OCI-LY7 (cell line): ENCODE measurements at regions not wholly inside any gene's neighbourhood (a gene's known extent, or its start where the extent isn't known, plus 50 kb on each side); places are given as distances from the start of the nearest gene placed in this dataset.

Experiments
- BruUV-seq: library from RNA; stranded (reverse); fragments of 400-500 nt; replicated peaks from 2 replicates; lab custom pipeline; 2021; lab: Mats Ljungman, UMichigan
- CTCF ChIA-PET: fragments of 300-600 bp; sonication (Branson Sonifier 250); formaldehyde crosslinking; loops from one replicate; lab custom pipeline; 2022; ENCODE audit warnings: antibody characterized with exemption; ENCODE audit not compliant: unreplicated experiment; lab: Charles Lee
- POLR2A ChIA-PET: fragments of 300-600 bp; sonication (Branson Sonifier 250); formaldehyde crosslinking; loops from one replicate; lab custom pipeline; 2022; ENCODE audit warnings: antibody characterized with exemption; lab: Charles Lee
- DNase-seq: peaks from one replicate; pipeline ENCODE4 v3.0.0-alpha.2; 2015; ENCODE audit warnings: low spot score
- H2AFZ ChIP-seq: fragments of 200-600 bp; sonication (generic), shearing (Covaris generic); 2 replicates; pipeline ENCODE4 v1.6.1; 2014; ENCODE audit warnings: mild to moderate bottlenecking, antibody characterized with exemption, low read length, moderate library complexity
- H3K27ac ChIP-seq: fragments of 200-600 bp; sonication (generic); 2 replicates; pipeline ENCODE4 v1.5.1; 2014; ENCODE audit warnings: mixed run types, low read depth, mild to moderate bottlenecking, moderate library complexity, low read length, inconsistent platforms; ENCODE audit not compliant: poor library complexity, severe bottlenecking
- H3K36me3 ChIP-seq: fragments of 200-600 bp; sonication (generic); 2 replicates; pipeline ENCODE4 v1.6.1; 2014; ENCODE audit warnings: mild to moderate bottlenecking, antibody characterized with exemption, low read length, moderate library complexity, mixed read lengths; ENCODE audit not compliant: insufficient read depth
- H3K4me1 ChIP-seq: fragments of 200-600 bp; sonication (generic); 2 replicates; pipeline ENCODE4 v1.5.1; 2014; ENCODE audit warnings: mild to moderate bottlenecking, low read length; ENCODE audit not compliant: insufficient read depth, poor library complexity, severe bottlenecking
- H3K4me2 ChIP-seq: fragments of 200-600 bp; sonication (generic); 2 replicates; pipeline ENCODE4 v1.6.1; 2014; ENCODE audit warnings: mild to moderate bottlenecking, low read length
- H3K4me3 ChIP-seq: fragments of 200-600 bp; sonication (generic); 2 replicates; pipeline ENCODE4 v1.5.1; 2014; ENCODE audit warnings: mild to moderate bottlenecking, low read depth, low read length; ENCODE audit not compliant: poor library complexity, severe bottlenecking
- H3K79me2 ChIP-seq: fragments of 200-600 bp; sonication (generic); 2 replicates; pipeline ENCODE4 v1.6.1; 2016; ENCODE audit warnings: low read depth, mild to moderate bottlenecking, low read length, moderate library complexity, mixed read lengths; ENCODE audit not compliant: insufficient read depth
- H3K9me2 ChIP-seq: fragments of 200-600 bp; sonication (generic); 2 replicates; pipeline ENCODE4 v1.6.1; 2016; ENCODE audit warnings: mild to moderate bottlenecking, low read length, mixed read lengths; ENCODE audit not compliant: insufficient read depth
- H3K9me3 ChIP-seq: fragments of 200-600 bp; sonication (generic); 2 replicates; pipeline ENCODE4 v1.6.1; 2014; ENCODE audit warnings: mild to moderate bottlenecking, mixed run types, low read length, mixed read lengths
- H4K20me1 ChIP-seq: fragments of 200-600 bp; sonication (generic); 2 replicates; pipeline ENCODE4 v1.6.1; 2014; ENCODE audit warnings: mild to moderate bottlenecking, antibody characterized with exemption, low read length, moderate library complexity, mixed read lengths; ENCODE audit not compliant: insufficient read depth
- CTCF ChIP-seq: fragments of 200-600 bp; sonication (generic); conservative IDR thresholded peaks from 2 replicates; pipeline ENCODE4 v1.5.1; 2014; ENCODE audit warnings: mild to moderate bottlenecking, antibody characterized with exemption, low read length, moderate library complexity, mixed read lengths
- EZH2phosphoT487 ChIP-seq: fragments of 200-600 bp; sonication (generic); IDR thresholded peaks from 2 replicates; pipeline ENCODE4 v1.6.1; 2018; ENCODE audit warnings: low read depth, borderline replicate concordance, mild to moderate bottlenecking, mixed run types, antibody characterized with exemption, low read length, moderate library complexity, mixed read lengths
- intact Hi-C: fragments of 100-400 bp; cut with micrococcal nuclease; formaldehyde crosslinking; loops from one replicate; pipeline ENCODE4 v1.10.0; 2022; ENCODE audit not compliant: unreplicated experiment

DNA sequence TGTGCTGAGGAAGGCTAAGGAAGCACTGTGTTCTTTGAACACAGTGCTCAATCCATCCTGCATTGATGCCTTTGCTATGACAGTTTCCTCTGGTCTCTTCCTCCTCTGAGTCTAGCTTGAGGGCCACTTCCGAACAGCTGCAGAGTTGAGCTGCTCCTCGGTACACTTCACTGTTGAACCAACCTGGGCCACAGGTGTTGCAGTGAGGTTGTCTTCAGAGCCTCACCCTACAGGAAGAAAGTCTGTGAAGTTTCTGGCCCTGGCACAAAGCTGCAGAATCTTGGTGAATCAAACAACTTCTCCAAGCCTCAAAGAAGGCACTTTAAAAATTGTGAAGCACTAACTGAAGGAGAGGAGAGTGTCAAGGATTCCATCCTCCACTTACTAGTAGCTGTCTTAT is 394.0 kb downstream of the KCNRG start:
- POLR2A ChIA-PET: interaction anchor here (1.2 to 2.0 kb wide), 2 partner anchors 13 to 18 kb away, joined by 3 to 5 read pairs; no protein-coding TSS in a partner anchor
- H3K4me3 ChIP-seq: no peak overlapping the region

DNA sequence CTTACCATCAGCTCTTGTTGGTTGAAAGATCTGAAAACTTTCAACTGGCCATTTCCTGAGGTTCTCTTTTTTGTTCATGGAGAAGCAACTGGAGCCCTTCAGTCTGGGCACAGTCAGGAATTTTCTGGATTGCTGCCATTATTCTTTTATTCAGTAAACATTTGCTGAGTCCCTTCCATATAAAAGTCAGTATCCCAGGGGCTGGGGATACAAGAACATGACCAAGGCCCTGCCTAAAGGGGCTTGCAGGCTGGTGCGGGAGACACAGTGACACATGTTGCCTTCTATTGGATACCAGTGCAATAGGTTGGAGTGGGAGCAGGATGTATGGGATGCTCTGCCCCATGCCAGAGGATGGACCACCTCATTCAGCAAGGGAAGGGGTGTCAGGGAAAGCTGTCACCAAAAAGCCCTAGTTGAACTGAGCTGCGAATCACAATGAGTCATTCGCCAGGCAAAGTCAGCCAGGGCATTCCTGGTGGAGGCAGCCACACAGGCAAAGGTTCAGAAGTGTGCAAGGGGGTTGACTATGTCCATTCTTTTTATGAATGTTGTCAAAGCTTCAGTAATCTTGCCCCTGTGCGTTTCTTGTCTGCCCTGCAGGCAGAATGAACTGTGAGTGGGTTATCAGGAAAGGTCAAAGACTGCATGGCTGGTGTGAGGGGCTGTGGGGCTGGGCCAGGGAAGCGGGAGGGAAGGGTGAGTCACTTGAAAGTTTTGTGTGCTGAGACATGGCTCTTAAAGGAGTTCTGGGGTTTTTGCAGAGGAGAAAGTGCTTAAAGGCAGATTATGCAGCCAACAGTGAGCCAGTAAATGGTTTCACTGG is 395.9 kb downstream of the KCNRG start:
- no peak for TF ChIP-seq EZH2phosphoT487
- TF ChIP-seq CTCF: no peak
- Histone ChIP-seq H3K9me2 (no peaks in the 10 kb centered on the region), H3K4me3 (no peak overlapping the region), H3K79me2 (no peaks in the 10 kb centered on the region), H4K20me1 (no peaks in the 10 kb centered on the region), H3K4me1 (peaks cover 15% of the 10 kb centered on the region), H2AFZ (no peak overlapping the region), H3K9me3 (peaks cover 12% of the 10 kb centered on the region; the same call in 1 of the 2 replicates), H3K36me3 (no peaks in the 10 kb centered on the region), H3K4me2 (no peak overlapping the region), H3K27ac (no peak overlapping the region)
- no TSS peak for BruUV-seq
- CTCF ChIA-PET: no interaction called here
- POLR2A ChIA-PET: interaction anchor here (1.5 kb wide), 1 partner anchor 10 kb away, joined by 3 read pairs; no protein-coding TSS in a partner anchor
- no peak for DNase-seq
- intact Hi-C loops: no loop called here

More for the DNA sequence above, 394.0 kb downstream of the KCNRG start:
- Histone ChIP-seq H3K36me3 (no peaks in the 10 kb centered on the region), H3K79me2 (no peaks in the 10 kb centered on the region), H3K4me2 (no peak overlapping the region), H3K27ac (no peak overlapping the region), H2AFZ (no peak overlapping the region), H4K20me1 (no peaks in the 10 kb centered on the region), H3K9me3 (peaks cover 1% of the 10 kb centered on the region; the same call in 1 of the 2 replicates), H3K9me2 (no peaks in the 10 kb centered on the region), H3K4me1 (peaks cover 15% of the 10 kb centered on the region)
- no TSS peak for BruUV-seq
- DNase-seq: peak; percentile 70
- no peak for TF ChIP-seq EZH2phosphoT487
- TF ChIP-seq CTCF: no peak
- CTCF ChIA-PET: no interaction called here
- intact Hi-C loops: loop anchor here (10.0 kb wide), 1 partner anchor 56 kb away; no protein-coding TSS in a partner anchor
